KOPT-K1 (cell line): ENCODE measurements at regions not wholly inside any gene's neighbourhood (a gene's known extent, or its start where the extent isn't known, plus 50 kb on each side); places are given as distances from the start of the nearest gene placed in this dataset.

Source experiments
- H3K27ac ChIP-seq: fragments of 200-600 bp; sonication (generic); 2 replicates; pipeline ENCODE4 v1.5.1; 2016; ENCODE audit warnings: antibody characterized with exemption, mild to moderate bottlenecking, low read depth, low read length; ENCODE audit not compliant: poor library complexity, severe bottlenecking
- H3K36me3 ChIP-seq: fragments of 200-600 bp; sonication (generic); 2 replicates; pipeline ENCODE4 v1.5.1; 2017; ENCODE audit warnings: antibody characterized with exemption, mild to moderate bottlenecking, low read length, moderate library complexity; ENCODE audit not compliant: insufficient read depth
- H3K9me3 ChIP-seq: fragments of 200-600 bp; sonication (generic); 2 replicates; pipeline ENCODE4 v1.5.1; 2017; ENCODE audit warnings: antibody characterized with exemption, low read length, mild to moderate bottlenecking; ENCODE audit not compliant: insufficient read depth, poor library complexity, severe bottlenecking

- H3K36me3 ChIP-seq = no peaks in the 10 kb centered on the region
- no peak overlapping the region for H3K27ac ChIP-seq
- H3K9me3 ChIP-seq = no peaks in the 10 kb centered on the region
Measured at GRCh38 chr2:64792995-64793639, 139.4 kb upstream of the SERTAD2 start.

GRCh38 chr2:64793701-64794100, 140.0 kb upstream of the SERTAD2 start:
- Histone ChIP-seq H3K36me3 (no peaks in the 10 kb centered on the region), H3K9me3 (no peaks in the 10 kb centered on the region), H3K27ac (no peak overlapping the region)

DNA sequence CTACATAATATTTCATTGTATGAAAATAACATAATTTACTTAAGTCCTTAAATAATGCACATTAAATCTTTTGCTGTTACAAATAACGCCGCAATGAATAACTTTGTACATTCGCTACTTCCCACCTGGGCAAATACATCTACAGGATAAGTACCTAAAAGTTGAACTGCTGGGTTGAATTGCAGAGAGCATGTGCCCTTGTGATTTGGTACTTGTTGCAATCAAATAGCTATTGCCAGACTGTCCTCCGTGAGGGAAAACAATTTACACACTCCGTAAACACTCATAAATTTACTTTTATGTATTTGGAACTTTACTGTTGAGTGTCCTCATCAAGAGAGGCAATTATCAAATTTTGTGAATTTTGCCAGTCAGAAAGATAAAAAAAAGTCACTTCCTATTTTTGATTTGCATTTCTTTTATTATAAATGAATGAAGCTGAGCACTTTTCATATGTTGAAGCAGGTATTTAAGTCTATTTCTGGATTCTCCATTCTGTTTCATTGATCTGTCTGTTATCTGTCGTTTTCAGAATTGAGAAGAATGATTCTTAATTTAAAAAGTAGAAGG, 140.8 kb upstream of the SERTAD2 start:
- no peak overlapping the region for H3K27ac ChIP-seq
- no peaks in the 10 kb centered on the region for H3K9me3 ChIP-seq
- no peaks in the 10 kb centered on the region for H3K36me3 ChIP-seq

GRCh38 chr2:64795024-64795592, 141.4 kb upstream of the SERTAD2 start:
- Histone ChIP-seq H3K36me3 (no peaks in the 10 kb centered on the region), H3K27ac (no peak overlapping the region)

DNA sequence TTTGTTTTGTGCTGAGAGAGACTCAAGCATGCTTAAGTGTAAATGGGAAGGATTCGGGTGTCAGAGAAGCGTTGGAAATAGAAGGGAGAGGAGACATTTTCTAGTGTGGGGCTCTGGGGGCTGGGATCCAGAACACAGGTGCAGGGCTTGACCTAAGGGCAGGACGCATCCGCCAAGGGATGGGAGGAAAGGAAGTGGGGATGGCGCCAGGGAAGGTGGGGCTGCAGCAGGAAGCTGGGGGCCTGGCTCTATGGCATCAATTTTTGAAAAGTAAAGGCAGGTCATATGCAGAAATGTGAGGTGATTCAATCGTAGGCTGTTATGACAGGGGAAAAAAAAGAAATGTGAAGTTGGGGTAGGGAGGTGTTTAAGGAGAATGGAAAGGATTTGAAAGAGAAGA, 143.2 kb upstream of the SERTAD2 start:
- Histone ChIP-seq H3K9me3 (no peaks in the 10 kb centered on the region), H3K27ac (no peak overlapping the region), H3K36me3 (no peaks in the 10 kb centered on the region)

More at GRCh38 chr2:64795024-64795592, 141.4 kb upstream of the SERTAD2 start:
- no peaks in the 10 kb centered on the region for H3K9me3 ChIP-seq

- Histone ChIP-seq H3K36me3 (no peaks in the 10 kb centered on the region), H3K9me3 (no peaks in the 10 kb centered on the region), H3K27ac (no peak overlapping the region)
Measured at GRCh38 chr2:64797881-64798575, 144.3 kb upstream of the SERTAD2 start.

DNA sequence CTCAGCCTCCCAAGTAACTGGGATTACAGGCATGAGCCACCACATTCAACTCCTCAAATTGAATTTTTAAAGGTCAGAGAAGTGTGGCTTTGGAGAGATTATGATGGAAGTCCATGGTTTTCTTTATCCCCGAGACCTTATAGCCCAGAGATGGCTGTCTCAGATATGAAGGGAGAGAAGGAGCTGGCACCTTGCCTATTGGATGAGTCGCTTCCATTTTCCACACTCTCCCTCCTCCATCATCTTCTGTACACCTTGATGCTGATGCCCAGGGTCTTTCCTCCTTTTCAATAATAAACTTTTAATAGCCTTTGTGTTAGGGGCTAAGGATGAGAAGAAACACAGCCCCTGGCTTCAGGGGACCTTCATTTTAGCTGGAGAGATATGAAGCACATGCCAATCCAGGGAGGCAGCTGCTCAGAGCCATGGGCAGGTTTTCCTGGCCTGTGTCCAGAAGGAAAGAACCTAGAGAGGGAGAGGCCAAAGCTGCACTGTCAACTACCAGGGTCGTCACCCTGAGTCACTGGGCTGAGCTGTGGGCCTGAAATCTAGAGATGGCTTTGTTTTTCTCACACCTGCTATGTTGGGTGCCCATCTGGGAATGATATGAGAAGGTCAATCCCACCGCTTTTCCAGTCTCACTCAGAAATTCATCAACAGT, 146.0 kb upstream of the SERTAD2 start:
- Histone ChIP-seq H3K36me3 (no peaks in the 10 kb centered on the region), H3K27ac (no peak overlapping the region), H3K9me3 (no peaks in the 10 kb centered on the region)

- Histone ChIP-seq H3K36me3 (no peaks in the 10 kb centered on the region), H3K9me3 (no peaks in the 10 kb centered on the region), H3K27ac (no peak overlapping the region)
Measured at GRCh38 chr2:64803776-64804175, 150.1 kb upstream of the SERTAD2 start.

- H3K36me3 ChIP-seq = no peaks in the 10 kb centered on the region
- H3K9me3 ChIP-seq = no peaks in the 10 kb centered on the region
- no peak overlapping the region for H3K27ac ChIP-seq
Measured at GRCh38 chr2:64804651-64805050, 150.9 kb upstream of the SERTAD2 start.

DNA sequence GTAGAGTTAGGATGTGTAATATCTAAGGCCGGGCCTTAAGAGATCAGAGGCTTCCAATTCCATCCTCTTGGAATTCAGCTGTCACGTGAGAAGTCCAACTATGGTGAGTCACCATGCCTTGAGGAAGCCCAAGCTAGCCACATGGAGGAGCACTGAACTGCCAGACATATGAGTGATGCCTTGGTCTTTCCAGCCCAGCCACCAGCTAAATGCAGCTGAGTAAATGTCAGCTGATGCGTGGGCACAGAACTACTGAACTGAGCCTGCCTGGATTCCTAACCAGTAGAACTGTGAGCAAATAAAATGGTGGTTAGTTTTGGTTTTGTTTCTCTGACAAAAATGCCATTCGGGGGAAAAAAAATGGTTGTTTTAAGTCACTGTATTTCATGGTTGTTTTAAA, 153.7 kb upstream of the SERTAD2 start:
- H3K27ac ChIP-seq = no peak overlapping the region
- no peaks in the 10 kb centered on the region for H3K9me3 ChIP-seq
- no peaks in the 10 kb centered on the region for H3K36me3 ChIP-seq

- no peaks in the 10 kb centered on the region for H3K9me3 ChIP-seq
- H3K36me3 ChIP-seq = no peaks in the 10 kb centered on the region
- H3K27ac ChIP-seq = no peak overlapping the region
Measured at GRCh38 chr2:64808092-64808491, 154.4 kb upstream of the SERTAD2 start.

GRCh38 chr2:64808754-64809153, 155.0 kb upstream of the SERTAD2 start:
- Histone ChIP-seq H3K27ac (no peak overlapping the region), H3K9me3 (no peaks in the 10 kb centered on the region), H3K36me3 (no peaks in the 10 kb centered on the region)

DNA sequence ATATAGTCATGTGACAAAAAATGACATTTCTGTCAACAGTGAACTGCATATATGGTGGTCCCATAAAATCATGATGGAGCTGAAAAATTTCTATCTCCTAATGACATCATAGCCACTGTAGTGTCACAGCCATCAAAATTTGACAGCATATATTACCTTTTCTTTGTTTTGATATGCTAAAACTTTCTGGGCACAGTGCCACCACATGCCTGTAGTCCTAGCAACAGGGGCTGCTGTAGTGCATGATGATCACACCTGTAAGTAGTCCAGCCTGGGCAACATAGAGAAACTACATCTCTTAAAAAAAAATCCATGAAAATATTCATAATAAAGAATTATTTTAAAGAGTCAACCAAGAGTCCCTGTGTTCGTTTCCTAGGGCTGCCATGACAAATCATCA, 155.5 kb upstream of the SERTAD2 start:
- Histone ChIP-seq H3K27ac (no peak overlapping the region), H3K36me3 (no peaks in the 10 kb centered on the region), H3K9me3 (no peaks in the 10 kb centered on the region)

GRCh38 chr2:64812285-64812684, 158.6 kb upstream of the SERTAD2 start:
- no peaks in the 10 kb centered on the region for H3K9me3 ChIP-seq
- no peaks in the 10 kb centered on the region for H3K36me3 ChIP-seq
- H3K27ac ChIP-seq = no peak overlapping the region

GRCh38 chr2:64814007-64814406, 160.3 kb upstream of the SERTAD2 start:
- Histone ChIP-seq H3K9me3 (no peaks in the 10 kb centered on the region), H3K36me3 (no peaks in the 10 kb centered on the region), H3K27ac (no peak overlapping the region)
